NCI-H748 treated with DMSO at 0.1 percent for 48 hours (cell line): ENCODE measurements at regions not wholly inside any gene's neighbourhood (a gene's known extent, or its start where the extent isn't known, plus 50 kb on each side); places are given as distances from the start of the nearest gene placed in this dataset.
A peak's percentile ranks its signal among the peaks of the same experiment; 100 is the strongest.

ENCODE experiments used
- DNase-seq: peaks from one replicate; lab custom pipeline; 2025; lab: John Stamatoyannopoulos, UW

- no peak for DNase-seq
These were observed 484.6 kb downstream of the ANKRD50 start for GRCh38 chr4:124227981-124228380.

GRCh38 chr4:124230268-124230667 is 482.3 kb downstream of the ANKRD50 start:
- no peak for DNase-seq

- DNase-seq: no peak
These were observed 477.8 kb downstream of the ANKRD50 start for GRCh38 chr4:124234771-124235170.

GRCh38 chr4:124243671-124244366 is 468.7 kb downstream of the ANKRD50 start:
- DNase-seq: no peak

- peak; percentile 90 for DNase-seq
These were observed 459.5 kb downstream of the ANKRD50 start for GRCh38 chr4:124253080-124253479.

- peak; percentile 59 for DNase-seq
These were observed 450.0 kb downstream of the ANKRD50 start for GRCh38 chr4:124262211-124263179.

- DNase-seq: no peak
These were observed 446.8 kb downstream of the ANKRD50 start for GRCh38 chr4:124265701-124266100.

GRCh38 chr4:124266721-124267120 is 445.8 kb downstream of the ANKRD50 start:
- DNase-seq: no peak

GRCh38 chr4:124276461-124276860 is 436.1 kb downstream of the ANKRD50 start:
- no peak for DNase-seq

GRCh38 chr4:124277691-124278090 is 434.8 kb downstream of the ANKRD50 start:
- DNase-seq: no peak

GRCh38 chr4:124278477-124278876 is 434.1 kb downstream of the ANKRD50 start:
- no peak for DNase-seq

- peak; percentile 22 for DNase-seq
These were observed 432.8 kb downstream of the ANKRD50 start for GRCh38 chr4:124279741-124280140.

- no peak for DNase-seq
These were observed 430.1 kb downstream of the ANKRD50 start for GRCh38 chr4:124282301-124282898.

- DNase-seq: no peak
These were observed 423.6 kb downstream of the ANKRD50 start for GRCh38 chr4:124288706-124289486.

GRCh38 chr4:124290678-124291077 is 421.9 kb downstream of the ANKRD50 start:
- DNase-seq: no peak

- DNase-seq: no peak
These were observed 417.1 kb downstream of the ANKRD50 start for GRCh38 chr4:124295413-124295812.

- DNase-seq: no peak
These were observed 407.6 kb downstream of the ANKRD50 start for GRCh38 chr4:124304941-124305340.

- no peak for DNase-seq
These were observed 406.2 kb downstream of the ANKRD50 start for GRCh38 chr4:124306352-124306751.

GRCh38 chr4:124307143-124307542 is 405.4 kb downstream of the ANKRD50 start:
- no peak for DNase-seq

GRCh38 chr4:124318292-124318691 is 394.2 kb downstream of the ANKRD50 start:
- peak; percentile 84 for DNase-seq

- no peak for DNase-seq
These were observed 391.2 kb downstream of the ANKRD50 start for GRCh38 chr4:124321364-124321763.
